Breast epithelium (tissue), 4 donors: ENCODE measurements at regions not wholly inside any gene's neighbourhood (a gene's known extent, or its start where the extent isn't known, plus 50 kb on each side); places are given as distances from the start of the nearest gene placed in this dataset.

ENCODE experiments used
- DNase-seq, 2 donors: peaks; one replicate each; pipeline ENCODE4 v3.0.0-alpha.2; 2019; ENCODE audit warnings: low spot score in 2 of 2
- H3K27ac ChIP-seq, 2 donors: fragments of 200-600 bp; sonication (generic) in 1 of 2; one replicate each; pipeline ENCODE4 v1.5.1; 2016 to 2019; ENCODE audit warnings: mild to moderate bottlenecking in 1 of 2
- H3K27me3 ChIP-seq, 2 donors: fragments of 200-600 bp; sonication (generic) in 1 of 2; one replicate each; pipeline versions ENCODE4 v1.5.1 to v1.6.0; 2017 to 2019; ENCODE audit warnings: control low read depth in 1 of 2, mild to moderate bottlenecking in 1 of 2
- H3K36me3 ChIP-seq: fragments of 200-600 bp; one replicate; pipeline ENCODE4 v1.5.1; 2019
- H3K4me1 ChIP-seq, 2 donors: fragments of 200-600 bp; sonication (generic); one replicate each; pipeline ENCODE4 v1.5.1; 2016 to 2019; ENCODE audit warnings: control low read depth in 1 of 2
- H3K4me3 ChIP-seq, 3 donors: fragments of 200-600 bp; sonication (generic); 1 replicate in 2 of 3; 2 replicates in 1 of 3; pipeline ENCODE4 v1.5.1; 2016 to 2019; ENCODE audit warnings: mild to moderate bottlenecking in 3 of 3, moderate library complexity in 2 of 3
- H3K9me3 ChIP-seq, 2 donors: fragments of 200-600 bp; sonication (generic) in 1 of 2; one replicate each; pipeline ENCODE4 v1.5.1; 2016 to 2019; ENCODE audit warnings: control low read depth in 1 of 2
- POLR2A ChIP-seq: fragments of 450-650 bp; IDR thresholded peaks from one replicate; pipeline ENCODE4 v1.6.1; 2016; ENCODE audit warnings: antibody characterized with exemption, mild to moderate bottlenecking, moderate library complexity
- POLR2AphosphoS5 ChIP-seq, 3 donors: sonication (generic); formaldehyde crosslinking; IDR thresholded peaks; one replicate each; pipeline ENCODE4 v1.6.1; 2017; ENCODE audit warnings: antibody characterized with exemption in 3 of 3
- intact Hi-C: fragments of 100-400 bp; cut with DNase I; formaldehyde crosslinking; loops from one replicate; pipeline ENCODE4 v1.15.1; 2023; ENCODE audit warnings: low total_unique reads
- TF ChIP-seq, protein P1 (sequence below), 3 donors: fragments of 450-650 bp; IDR thresholded peaks; one replicate each; pipeline ENCODE4 v1.5.1; 2016 to 2017; ENCODE audit warnings: antibody characterized with exemption in 3 of 3, mild to moderate bottlenecking in 3 of 3, moderate library complexity in 3 of 3

DNA sequence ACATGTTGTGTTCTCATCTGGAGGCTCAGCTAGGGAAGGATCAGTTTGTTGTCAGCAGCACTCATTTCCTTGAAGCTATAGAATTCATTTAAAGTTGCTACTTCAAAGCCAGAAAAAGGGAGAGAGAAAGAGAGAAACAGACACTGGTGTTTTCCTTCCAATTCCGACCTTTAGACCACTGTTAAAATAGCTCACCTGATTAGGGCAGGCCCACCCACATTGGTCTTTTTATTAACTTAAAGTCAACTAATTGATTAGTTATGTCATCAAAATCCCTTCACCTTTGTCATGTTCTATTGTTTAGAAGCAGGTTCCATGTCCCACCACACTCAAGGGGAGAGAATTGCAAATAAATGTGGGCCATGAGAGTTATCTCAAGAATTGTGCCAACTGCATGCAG, 560.2 kb downstream of the PCDH17 start:
- no peak overlapping the region for H3K4me3 ChIP-seq
- intact Hi-C loops: no loop called here
- H3K27ac ChIP-seq: no peak overlapping the region
- TF ChIP-seq, protein P1, sequence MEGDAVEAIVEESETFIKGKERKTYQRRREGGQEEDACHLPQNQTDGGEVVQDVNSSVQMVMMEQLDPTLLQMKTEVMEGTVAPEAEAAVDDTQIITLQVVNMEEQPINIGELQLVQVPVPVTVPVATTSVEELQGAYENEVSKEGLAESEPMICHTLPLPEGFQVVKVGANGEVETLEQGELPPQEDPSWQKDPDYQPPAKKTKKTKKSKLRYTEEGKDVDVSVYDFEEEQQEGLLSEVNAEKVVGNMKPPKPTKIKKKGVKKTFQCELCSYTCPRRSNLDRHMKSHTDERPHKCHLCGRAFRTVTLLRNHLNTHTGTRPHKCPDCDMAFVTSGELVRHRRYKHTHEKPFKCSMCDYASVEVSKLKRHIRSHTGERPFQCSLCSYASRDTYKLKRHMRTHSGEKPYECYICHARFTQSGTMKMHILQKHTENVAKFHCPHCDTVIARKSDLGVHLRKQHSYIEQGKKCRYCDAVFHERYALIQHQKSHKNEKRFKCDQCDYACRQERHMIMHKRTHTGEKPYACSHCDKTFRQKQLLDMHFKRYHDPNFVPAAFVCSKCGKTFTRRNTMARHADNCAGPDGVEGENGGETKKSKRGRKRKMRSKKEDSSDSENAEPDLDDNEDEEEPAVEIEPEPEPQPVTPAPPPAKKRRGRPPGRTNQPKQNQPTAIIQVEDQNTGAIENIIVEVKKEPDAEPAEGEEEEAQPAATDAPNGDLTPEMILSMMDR (IDR thresholded peaks at IDR 0.05): no peak
- TF ChIP-seq POLR2A: no peak
- no peak for TF ChIP-seq POLR2AphosphoS5 (IDR thresholded peaks at IDR 0.05)
- no peaks in the 10 kb centered on the region for H3K27me3 ChIP-seq
- H3K4me1 ChIP-seq: no peaks in the 10 kb centered on the region
- DNase-seq: no peak
- no peaks in the 10 kb centered on the region for H3K36me3 ChIP-seq
- H3K9me3 ChIP-seq: peaks cover 0 to 6% of the 10 kb centered on the region in 2 donors

DNA sequence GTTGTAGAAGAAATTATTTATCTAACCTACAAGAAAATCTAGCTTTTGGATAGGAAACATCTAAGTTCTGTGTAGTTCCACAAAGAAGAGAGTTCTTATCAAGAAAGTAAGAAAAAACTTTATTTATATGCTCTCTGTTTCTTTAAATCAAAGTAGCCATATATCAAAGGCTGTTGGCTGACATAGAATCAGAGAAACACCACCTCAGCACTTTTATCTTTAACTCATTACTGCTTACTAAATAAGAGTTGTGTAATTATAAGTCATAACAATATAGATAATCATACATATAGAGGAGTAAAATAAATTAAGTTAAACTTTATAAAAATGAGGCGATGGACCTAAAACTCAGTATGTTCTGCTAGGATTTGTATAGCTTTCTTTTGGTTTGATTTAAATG, 570.6 kb downstream of the PCDH17 start:
- TF ChIP-seq POLR2AphosphoS5 (IDR thresholded peaks at IDR 0.05) (no peak), POLR2A (no peak)
- TF ChIP-seq, protein P1 (IDR thresholded peaks at IDR 0.05): no peak
- Histone ChIP-seq H3K27me3 (no peaks in the 10 kb centered on the region), H3K4me1 (no peaks in the 10 kb centered on the region)

DNA sequence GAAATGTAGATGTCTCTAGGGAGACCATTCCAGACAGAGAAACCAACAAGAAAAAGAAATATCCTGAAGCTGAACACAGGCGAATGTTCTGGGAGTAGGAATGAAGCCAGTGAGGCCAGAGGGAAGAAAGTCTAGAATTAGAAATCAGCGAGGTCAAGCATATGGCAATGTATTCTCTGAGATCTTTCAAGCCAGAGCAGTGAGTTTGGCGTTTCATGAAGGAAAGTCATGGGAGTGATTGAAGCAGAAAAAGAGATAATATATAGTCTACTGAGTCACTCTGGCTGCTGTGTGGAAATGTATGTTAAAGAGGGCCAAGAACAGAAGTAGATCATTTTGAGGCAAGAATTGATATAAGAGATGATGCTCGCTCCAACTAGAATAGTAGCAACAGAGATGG, 576.0 kb downstream of the PCDH17 start:
- H3K36me3 ChIP-seq: no peaks in the 10 kb centered on the region
- intact Hi-C loops: no loop called here
- TF ChIP-seq POLR2A: no peak
- TF ChIP-seq, protein P1 (IDR thresholded peaks at IDR 0.05): no peak
- TF ChIP-seq POLR2AphosphoS5 (IDR thresholded peaks at IDR 0.05): no peak

More for the DNA sequence above, 570.6 kb downstream of the PCDH17 start:
- intact Hi-C loops: no loop called here
- no peaks in the 10 kb centered on the region for H3K36me3 ChIP-seq
- DNase-seq: no peak
- no peak overlapping the region for H3K27ac ChIP-seq
- H3K9me3 ChIP-seq: no peaks in the 10 kb centered on the region
- no peak overlapping the region for H3K4me3 ChIP-seq

DNA sequence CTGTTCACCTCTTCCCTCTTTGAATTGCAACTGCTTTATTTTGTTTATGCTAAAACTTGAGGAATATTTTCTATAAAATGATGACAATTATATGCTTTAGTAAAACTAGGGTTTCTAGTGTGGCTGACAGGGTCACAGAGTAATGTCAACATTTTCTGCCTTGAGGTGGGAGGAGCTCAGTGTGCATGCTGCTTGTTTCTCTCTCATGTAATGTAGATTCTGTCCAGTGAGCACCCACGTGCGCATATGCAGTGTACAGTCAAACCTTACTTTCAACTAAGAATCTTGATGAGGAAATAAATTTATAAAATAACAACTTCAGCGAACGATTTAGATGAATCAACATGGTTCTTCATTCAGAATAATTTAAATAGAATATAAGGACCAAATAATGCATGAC, 603.9 kb downstream of the PCDH17 start:
- intact Hi-C loops: no loop called here
- H3K9me3 ChIP-seq: no peaks in the 10 kb centered on the region
- no peaks in the 10 kb centered on the region for H3K4me1 ChIP-seq
- H3K4me3 ChIP-seq: no peak overlapping the region
- no peak for DNase-seq
- H3K36me3 ChIP-seq: no peaks in the 10 kb centered on the region
- H3K27me3 ChIP-seq: no peaks in the 10 kb centered on the region
- H3K27ac ChIP-seq: no peak overlapping the region
- TF ChIP-seq, protein P1 (IDR thresholded peaks at IDR 0.05): no peak
- no peak for TF ChIP-seq POLR2AphosphoS5 (IDR thresholded peaks at IDR 0.05)
- no peak for TF ChIP-seq POLR2A

More for the DNA sequence above, 576.0 kb downstream of the PCDH17 start:
- Histone ChIP-seq H3K27ac (no peak overlapping the region), H3K9me3 (no peaks in the 10 kb centered on the region), H3K4me3 (no peak overlapping the region), H3K27me3 (no peaks in the 10 kb centered on the region), H3K4me1 (no peaks in the 10 kb centered on the region)
- no peak for DNase-seq

DNA sequence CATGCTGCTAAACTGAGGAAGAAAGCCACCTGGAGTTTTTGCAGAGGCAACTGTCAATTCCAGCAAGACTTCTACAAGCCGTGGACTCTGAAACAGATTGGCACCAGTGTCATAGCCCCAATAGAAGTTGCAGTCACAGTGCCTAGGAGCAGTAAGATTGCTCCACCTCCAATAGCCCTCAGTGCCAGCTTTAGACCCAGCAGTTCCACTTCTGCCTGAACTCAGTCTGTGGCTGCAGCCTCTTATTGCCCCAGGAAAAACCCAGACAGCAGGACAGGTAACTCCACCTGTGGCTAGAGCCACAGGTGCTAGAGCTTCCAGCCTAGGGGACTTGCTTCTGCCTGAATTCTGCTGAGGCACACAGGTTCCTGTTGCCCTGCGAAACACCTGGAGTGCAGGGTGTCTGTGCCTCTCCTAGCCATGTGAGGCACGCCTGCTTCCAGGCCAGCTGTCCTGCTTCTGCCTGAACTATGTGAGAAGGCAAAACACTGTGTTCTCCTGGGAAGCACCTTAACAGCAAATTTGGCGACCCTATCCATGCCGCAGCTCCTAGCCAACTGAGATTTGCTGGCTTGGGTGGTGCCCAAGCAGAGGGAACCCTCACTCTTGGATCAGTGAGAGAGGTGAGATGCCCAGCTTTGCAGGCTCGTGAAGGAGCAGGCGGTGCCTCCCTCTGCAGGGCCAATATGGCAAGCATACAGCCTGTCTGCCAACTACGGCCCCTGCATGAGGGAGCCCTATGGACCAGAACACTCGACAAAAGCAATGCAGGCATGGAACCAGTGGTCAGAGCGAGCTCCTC, 607.6 kb downstream of the PCDH17 start:
- no peaks in the 10 kb centered on the region for H3K27me3 ChIP-seq
- H3K4me1 ChIP-seq: no peaks in the 10 kb centered on the region
- TF ChIP-seq POLR2A (no peak), POLR2AphosphoS5 (IDR thresholded peaks at IDR 0.05) (no peak)
- TF ChIP-seq, protein P1 (IDR thresholded peaks at IDR 0.05): no peak
- no peak overlapping the region for H3K27ac ChIP-seq
- no peak overlapping the region for H3K4me3 ChIP-seq
- no peak for DNase-seq
- no peaks in the 10 kb centered on the region for H3K9me3 ChIP-seq
- H3K36me3 ChIP-seq: no peaks in the 10 kb centered on the region
- intact Hi-C loops: no loop called here
